ENCODE measurements at regions not wholly inside any gene's neighbourhood (a gene's known extent, or its start where the extent isn't known, plus 50 kb on each side); places are given as distances from the start of the nearest gene placed in this dataset.

GRCh38 chr18:76757335-76757734 is 65.0 kb upstream of the ZNF236 start:
- H3K27ac ChIP-seq = no peak overlapping the region
- TF ChIP-seq CTCF (conservative IDR thresholded peaks at IDR 0.05) (no peak), ZFX (IDR thresholded peaks at IDR 0.05) (no peak)

GRCh38 chr18:76756531-76757253 is 65.7 kb upstream of the ZNF236 start:
- no peak overlapping the region for H3K27ac ChIP-seq
- TF ChIP-seq CTCF (conservative IDR thresholded peaks at IDR 0.05) (no peak), ZFX (IDR thresholded peaks at IDR 0.05) (no peak)

DNA sequence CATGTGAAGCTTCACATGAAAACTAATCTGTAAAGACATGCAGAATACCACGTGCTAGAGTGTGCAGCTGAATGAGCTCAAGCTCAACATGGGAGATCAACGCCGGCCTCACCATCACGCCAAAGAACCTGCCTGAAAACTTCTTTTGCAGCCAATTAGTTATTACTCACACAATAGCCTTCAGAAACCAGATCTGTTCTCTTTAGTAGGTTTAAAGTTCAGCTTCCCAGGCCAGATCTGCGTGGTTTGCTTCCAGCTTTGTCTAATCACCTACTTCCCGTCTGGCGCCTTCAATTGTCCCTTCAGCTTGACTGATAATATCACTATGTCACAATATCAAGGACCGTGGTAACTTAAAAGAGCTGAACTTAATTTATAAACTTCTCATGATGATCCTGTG is 68.0 kb upstream of the ZNF236 start:
- TF ChIP-seq ZFX (IDR thresholded peaks at IDR 0.05) = no peak
- TF ChIP-seq CTCF (conservative IDR thresholded peaks at IDR 0.05) = no peak
- no peak overlapping the region for H3K27ac ChIP-seq

DNA sequence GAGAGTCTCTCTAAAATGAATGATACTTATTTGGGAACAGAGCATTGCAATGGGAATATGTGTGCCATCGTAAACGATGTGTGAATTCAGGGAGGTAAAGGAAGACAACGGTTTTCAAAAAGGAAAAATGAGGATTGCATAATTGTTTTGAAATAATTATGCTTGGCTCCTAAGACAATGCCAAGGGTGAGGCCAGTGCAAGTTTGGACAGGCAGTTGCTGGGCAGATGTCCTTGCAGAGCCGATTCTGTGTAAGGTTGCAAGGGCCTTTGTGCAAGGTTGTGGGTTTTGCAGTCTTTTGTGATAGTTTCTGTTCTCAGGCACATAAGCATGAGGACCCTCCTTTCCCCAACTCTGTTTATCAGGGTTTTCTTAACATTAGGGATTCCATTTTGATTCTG is 70.0 kb upstream of the ZNF236 start:
- TF ChIP-seq CTCF (conservative IDR thresholded peaks at IDR 0.05) = no peak
- no peak for TF ChIP-seq ZFX (IDR thresholded peaks at IDR 0.05)
- H3K27ac ChIP-seq = no peak overlapping the region

- no peak overlapping the region for H3K27ac ChIP-seq
- no peak for TF ChIP-seq ZFX (IDR thresholded peaks at IDR 0.05)
- TF ChIP-seq CTCF (conservative IDR thresholded peaks at IDR 0.05) = no peak
These were observed 71.2 kb upstream of the ZNF236 start for GRCh38 chr18:76750917-76751890.

- TF ChIP-seq CTCF (conservative IDR thresholded peaks at IDR 0.05) = no peak
- TF ChIP-seq ZFX (IDR thresholded peaks at IDR 0.05) = no peak
- H3K27ac ChIP-seq = no peak overlapping the region
These were observed 72.1 kb upstream of the ZNF236 start for GRCh38 chr18:76750269-76750668.

GRCh38 chr18:76747676-76748075 is 74.7 kb upstream of the ZNF236 start:
- TF ChIP-seq ZFX (IDR thresholded peaks at IDR 0.05) (no peak), CTCF (conservative IDR thresholded peaks at IDR 0.05) (no peak)
- H3K27ac ChIP-seq = no peak overlapping the region

All from C4-2B (cell line).